Erythroblast (primary cell): ENCODE measurements at regions not wholly inside any gene's neighbourhood (a gene's known extent, or its start where the extent isn't known, plus 50 kb on each side); places are given as distances from the start of the nearest gene placed in this dataset.

Source experiments
- GATA1 ChIP-seq: IDR thresholded peaks from 2 replicates; pipeline ENCODE4 v1.6.1; 2011; ENCODE audit warnings: low read depth, mild to moderate bottlenecking, control low read depth, low read length, moderate library complexity
- POLR2A ChIP-seq: IDR thresholded peaks from 2 replicates; pipeline ENCODE4 v1.6.1; 2011; ENCODE audit warnings: mild to moderate bottlenecking, low read length

- TF ChIP-seq POLR2A, result no peak
- no peak for TF ChIP-seq GATA1
These were observed 163.8 kb upstream of the CTNNB1 start for GRCh38 chr3:41035456-41036022.
